ENCODE measurements at regions not wholly inside any gene's neighbourhood (a gene's known extent, or its start where the extent isn't known, plus 50 kb on each side); places are given as distances from the start of the nearest gene placed in this dataset.
"Not testable (repeated sequence)": the region's sequence is repeated elsewhere in the genome, so short reads cannot be mapped to it uniquely, and the experiment has no call there.

DNA sequence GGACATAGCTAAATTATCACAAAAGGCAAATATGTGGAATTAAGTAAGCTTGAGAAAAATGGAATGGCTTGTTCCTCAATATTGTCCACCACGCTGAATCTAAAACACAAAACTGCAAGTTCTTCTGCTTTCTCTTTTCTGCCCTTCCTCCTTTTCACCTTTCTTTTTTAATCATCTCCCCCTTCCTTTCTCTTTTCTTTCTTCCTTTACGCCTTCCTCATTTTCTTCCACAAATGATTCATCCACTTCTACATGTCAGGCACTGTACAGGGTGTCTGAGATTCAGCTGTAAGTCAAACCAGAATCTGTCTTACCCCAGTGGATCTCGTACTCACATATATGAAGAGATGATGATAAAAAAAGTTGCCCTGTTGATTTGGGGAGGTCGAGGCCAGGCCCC, 1182.5 kb downstream of the MRPL39 start:
- Histone ChIP-seq H3K4me3 (no peak overlapping the region), H3K27ac (no peak overlapping the region)
- no peak for DNase-seq (ENCODE audit: low spot score)
- TF ChIP-seq, protein P1, sequence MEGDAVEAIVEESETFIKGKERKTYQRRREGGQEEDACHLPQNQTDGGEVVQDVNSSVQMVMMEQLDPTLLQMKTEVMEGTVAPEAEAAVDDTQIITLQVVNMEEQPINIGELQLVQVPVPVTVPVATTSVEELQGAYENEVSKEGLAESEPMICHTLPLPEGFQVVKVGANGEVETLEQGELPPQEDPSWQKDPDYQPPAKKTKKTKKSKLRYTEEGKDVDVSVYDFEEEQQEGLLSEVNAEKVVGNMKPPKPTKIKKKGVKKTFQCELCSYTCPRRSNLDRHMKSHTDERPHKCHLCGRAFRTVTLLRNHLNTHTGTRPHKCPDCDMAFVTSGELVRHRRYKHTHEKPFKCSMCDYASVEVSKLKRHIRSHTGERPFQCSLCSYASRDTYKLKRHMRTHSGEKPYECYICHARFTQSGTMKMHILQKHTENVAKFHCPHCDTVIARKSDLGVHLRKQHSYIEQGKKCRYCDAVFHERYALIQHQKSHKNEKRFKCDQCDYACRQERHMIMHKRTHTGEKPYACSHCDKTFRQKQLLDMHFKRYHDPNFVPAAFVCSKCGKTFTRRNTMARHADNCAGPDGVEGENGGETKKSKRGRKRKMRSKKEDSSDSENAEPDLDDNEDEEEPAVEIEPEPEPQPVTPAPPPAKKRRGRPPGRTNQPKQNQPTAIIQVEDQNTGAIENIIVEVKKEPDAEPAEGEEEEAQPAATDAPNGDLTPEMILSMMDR (IDR thresholded peaks at IDR 0.05): no peak

DNA sequence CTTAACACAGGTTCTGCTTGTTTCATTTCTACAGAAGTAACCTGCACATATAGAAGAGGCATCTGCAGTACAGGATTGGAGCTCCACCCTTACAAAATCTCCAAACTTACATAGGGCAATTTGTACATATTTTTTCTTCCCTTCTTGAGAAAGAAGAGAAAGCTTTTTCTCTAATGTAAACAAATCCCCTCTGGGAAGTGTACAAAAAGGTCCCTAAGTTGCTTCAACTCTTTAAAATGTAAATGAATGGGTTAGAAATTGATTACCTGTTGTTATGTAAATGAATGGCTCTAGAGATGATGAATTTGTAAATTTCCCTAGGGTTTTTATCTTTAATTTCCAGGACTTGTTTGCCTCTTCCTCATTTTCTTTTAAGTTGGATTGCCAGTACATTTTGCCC, 1183.7 kb downstream of the MRPL39 start:
- DNase-seq (ENCODE audit: low spot score): no peak
- no peak overlapping the region for H3K27ac ChIP-seq
- TF ChIP-seq, protein P1 (IDR thresholded peaks at IDR 0.05): no peak
- no peak overlapping the region for H3K4me3 ChIP-seq

DNA sequence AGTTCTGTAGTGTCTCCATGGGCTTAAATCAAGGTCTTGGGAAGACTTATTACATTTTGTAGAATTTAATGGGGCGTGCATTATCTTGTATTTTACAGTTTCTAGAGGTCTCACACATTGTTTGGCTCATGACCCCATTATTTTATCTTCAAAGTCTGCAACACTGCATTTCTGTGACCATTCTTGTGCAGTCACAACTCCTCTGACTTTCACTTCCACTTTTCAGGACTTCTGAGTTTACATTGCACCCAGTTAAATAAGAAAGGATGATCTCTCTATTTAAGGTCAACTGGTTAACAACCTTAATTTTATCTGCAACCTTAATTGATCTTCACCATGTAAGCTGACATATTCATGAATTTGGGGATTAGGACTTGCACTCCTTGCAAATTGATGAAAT, 1186.6 kb downstream of the MRPL39 start:
- Histone ChIP-seq H3K4me3 (no peak overlapping the region), H3K27ac (no peak overlapping the region)
- DNase-seq (ENCODE audit: low spot score): no peak
- TF ChIP-seq, protein P1 (IDR thresholded peaks at IDR 0.05): no peak

- DNase-seq (ENCODE audit: low spot score); H3K4me3 ChIP-seq; H3K27ac ChIP-seq: not testable (repeated sequence)
Observed at GRCh38 chr21:24419641-24420040, 1187.6 kb downstream of the MRPL39 start.

GRCh38 chr21:24418671-24419070, 1188.6 kb downstream of the MRPL39 start:
- no peak for DNase-seq (ENCODE audit: low spot score)
- TF ChIP-seq, protein P1 (IDR thresholded peaks at IDR 0.05): no peak
- Histone ChIP-seq H3K27ac (no peak overlapping the region), H3K4me3 (no peak overlapping the region)

GRCh38 chr21:24411429-24411828, 1195.9 kb downstream of the MRPL39 start:
- DNase-seq (ENCODE audit: low spot score): no peak
- Histone ChIP-seq H3K4me3 (no peak overlapping the region), H3K27ac (no peak overlapping the region)
- TF ChIP-seq, protein P1 (IDR thresholded peaks at IDR 0.05): no peak

DNA sequence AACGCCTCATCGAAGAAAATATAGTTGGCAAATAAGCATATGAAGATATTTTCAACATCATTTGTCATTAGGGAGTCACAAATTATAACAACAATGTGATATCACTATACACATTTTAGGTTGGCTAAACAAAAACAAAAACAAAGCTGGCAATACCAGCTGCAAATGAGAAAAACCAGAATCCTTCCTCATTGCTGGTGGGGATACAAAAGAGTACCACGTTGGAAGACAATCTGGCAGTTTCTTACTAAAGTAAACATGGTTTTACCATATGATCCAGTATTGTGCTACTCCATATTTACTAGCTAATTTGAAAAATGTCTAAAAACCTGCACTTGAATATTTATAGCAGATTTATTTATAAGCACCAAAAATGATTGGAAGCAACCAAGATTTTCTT, 1204.1 kb downstream of the MRPL39 start:
- Histone ChIP-seq H3K4me3 (no peak overlapping the region), H3K27ac (no peak overlapping the region)
- no peak for DNase-seq (ENCODE audit: low spot score)
- TF ChIP-seq, protein P1 (IDR thresholded peaks at IDR 0.05): no peak
